HEK293 (cell line): ENCODE measurements at regions not wholly inside any gene's neighbourhood (a gene's known extent, or its start where the extent isn't known, plus 50 kb on each side); places are given as distances from the start of the nearest gene placed in this dataset.

ENCODE experiments used
- CTCF ChIA-PET: fragments of 350-600 bp; formaldehyde crosslinking; extraction: SDS; loops from one replicate; lab custom pipeline; 2021; ENCODE audit warnings: antibody characterized with exemption; lab: Yijun Ruan, JAX
- POLR2A ChIA-PET: fragments of 300-600 bp; formaldehyde crosslinking; extraction: SDS; loops from one replicate; lab custom pipeline; 2020; ENCODE audit warnings: antibody characterized with exemption, inconsistent platforms; lab: Yijun Ruan, JAX
- H3K27ac ChIP-seq: fragments of 200-500 bp; sonication (Bioruptor generic); 2 replicates; pipeline ENCODE4 v1.5.1; 2014; ENCODE audit warnings: low read depth, low read length, control low read depth, inconsistent platforms; ENCODE audit errors: extremely low read depth
- H3K36me3 ChIP-seq, 2 experiments: fragments of 200-500 bp in 1 of 2; sonication (Bioruptor generic) in 1 of 2; 1 replicate in 1 of 2; 2 replicates in 1 of 2; pipeline ENCODE4 v1.5.1; 2014 to 2017; ENCODE audit warnings: inconsistent platforms in 2 of 2, low read length in 2 of 2; ENCODE audit not compliant: control insufficient read depth in 2 of 2, insufficient read depth in 1 of 2
- H3K4me1 ChIP-seq: fragments of 200-500 bp; sonication (Bioruptor generic); 2 replicates; pipeline ENCODE4 v1.5.1; 2014; ENCODE audit warnings: mild to moderate bottlenecking, low read length, inconsistent platforms; ENCODE audit not compliant: control insufficient read depth, insufficient read depth
- H3K4me3 ChIP-seq: 2 replicates; pipeline ENCODE4 v1.5.1; 2011; ENCODE audit warnings: low read depth, mild to moderate bottlenecking, control low read depth, low read length, moderate library complexity
- H3K9me3 ChIP-seq: fragments of 200-500 bp; sonication (Bioruptor generic); 2 replicates; pipeline ENCODE4 v1.5.1; 2014; ENCODE audit warnings: low read depth, low read length, inconsistent platforms; ENCODE audit not compliant: control insufficient read depth, insufficient read depth
- ATF2 ChIP-seq: fragments of 450-650 bp; formaldehyde crosslinking; IDR thresholded peaks from 2 replicates; pipeline ENCODE4 v1.5.1; 2016; ENCODE audit warnings: missing biosample characterization, missing genetic modification characterization, low read depth
- BCL11A ChIP-seq: fragments of 450-650 bp; formaldehyde crosslinking; IDR thresholded peaks from 2 replicates; pipeline ENCODE4 v1.5.1; 2016; ENCODE audit warnings: low read depth, missing biosample characterization, missing genetic modification characterization
- CTCF ChIP-seq: fragments of 450-650 bp; formaldehyde crosslinking; IDR thresholded peaks from 2 replicates; pipeline ENCODE4 v1.5.1; 2016; ENCODE audit warnings: missing biosample characterization, missing genetic modification characterization
- GLI4 ChIP-seq: fragments of 450-650 bp; formaldehyde crosslinking; IDR thresholded peaks from 2 replicates; pipeline ENCODE4 v1.5.1; 2016; ENCODE audit warnings: missing biosample characterization, missing genetic modification characterization
- INSM2 ChIP-seq: fragments of 450-650 bp; formaldehyde crosslinking; IDR thresholded peaks from 2 replicates; pipeline ENCODE4 v1.5.1; 2016; ENCODE audit warnings: missing biosample characterization, missing genetic modification characterization
- MZF1 ChIP-seq: fragments of 450-650 bp; formaldehyde crosslinking; IDR thresholded peaks from 2 replicates; pipeline ENCODE4 v1.5.1; 2017; ENCODE audit warnings: missing biosample characterization, missing genetic modification characterization, borderline replicate concordance
- OVOL3 ChIP-seq: fragments of 450-650 bp; formaldehyde crosslinking; IDR thresholded peaks from 2 replicates; pipeline ENCODE4 v1.5.1; 2016; ENCODE audit warnings: missing biosample characterization, missing genetic modification characterization
- PBX3 ChIP-seq: sonication (generic); formaldehyde crosslinking; IDR thresholded peaks from 2 replicates; pipeline ENCODE4 v1.8.1; 2022; ENCODE audit warnings: mild to moderate bottlenecking, moderate library complexity, missing genetic modification reagents
- REST ChIP-seq: fragments of 450-650 bp; formaldehyde crosslinking; IDR thresholded peaks from 2 replicates; pipeline ENCODE4 v1.5.1; 2016; ENCODE audit warnings: missing biosample characterization, missing genetic modification characterization
- SP7 ChIP-seq: fragments of 450-650 bp; formaldehyde crosslinking; IDR thresholded peaks from 2 replicates; pipeline ENCODE4 v1.5.1; 2016; ENCODE audit warnings: missing biosample characterization, missing genetic modification characterization
- WT1 ChIP-seq: fragments of 450-650 bp; formaldehyde crosslinking; IDR thresholded peaks from 2 replicates; pipeline ENCODE4 v1.5.1; 2016; ENCODE audit warnings: missing biosample characterization, missing genetic modification characterization
- ZBTB20 ChIP-seq: fragments of 450-650 bp; formaldehyde crosslinking; IDR thresholded peaks from 2 replicates; pipeline ENCODE4 v1.5.1; 2016; ENCODE audit warnings: missing biosample characterization, missing genetic modification characterization
- ZBTB49 ChIP-seq: fragments of 450-650 bp; formaldehyde crosslinking; IDR thresholded peaks from 2 replicates; pipeline ENCODE4 v1.5.1; 2016; ENCODE audit warnings: missing biosample characterization, missing genetic modification characterization, low read depth
- ZFHX2 ChIP-seq: fragments of 450-650 bp; formaldehyde crosslinking; conservative IDR thresholded peaks from 2 replicates; pipeline ENCODE4 v1.5.1; 2016; ENCODE audit warnings: missing biosample characterization, missing genetic modification characterization
- ZNF132 ChIP-seq: fragments of 450-650 bp; formaldehyde crosslinking; IDR thresholded peaks from 2 replicates; pipeline ENCODE4 v1.5.1; 2017; ENCODE audit warnings: missing biosample characterization, missing genetic modification characterization, borderline replicate concordance
- ZNF155 ChIP-seq: fragments of 450-650 bp; formaldehyde crosslinking; IDR thresholded peaks from 2 replicates; pipeline ENCODE4 v1.5.1; 2016; ENCODE audit warnings: missing biosample characterization, missing genetic modification characterization
- ZNF211 ChIP-seq: fragments of 450-650 bp; formaldehyde crosslinking; IDR thresholded peaks from 2 replicates; pipeline ENCODE4 v1.5.1; 2016; ENCODE audit warnings: low read depth, missing biosample characterization, missing genetic modification characterization
- ZNF214 ChIP-seq: fragments of 450-650 bp; formaldehyde crosslinking; IDR thresholded peaks from 2 replicates; pipeline ENCODE4 v1.5.1; 2017; ENCODE audit warnings: missing biosample characterization, mild to moderate bottlenecking, missing genetic modification characterization, borderline replicate concordance
- ZNF488 ChIP-seq: fragments of 450-650 bp; formaldehyde crosslinking; IDR thresholded peaks from 2 replicates; pipeline ENCODE4 v1.5.1; 2016; ENCODE audit warnings: missing biosample characterization, missing genetic modification characterization
- ZNF548 ChIP-seq: fragments of 450-650 bp; formaldehyde crosslinking; IDR thresholded peaks from 2 replicates; pipeline ENCODE4 v1.5.1; 2016; ENCODE audit warnings: missing biosample characterization, missing genetic modification characterization
- ZNF555 ChIP-seq: fragments of 450-650 bp; formaldehyde crosslinking; conservative IDR thresholded peaks from 2 replicates; pipeline ENCODE4 v1.5.1; 2017; ENCODE audit warnings: missing biosample characterization, mild to moderate bottlenecking, missing genetic modification characterization, inconsistent platforms
- ZXDB ChIP-seq: fragments of 450-650 bp; formaldehyde crosslinking; IDR thresholded peaks from 2 replicates; pipeline ENCODE4 v1.5.1; 2016; ENCODE audit warnings: missing biosample characterization, missing genetic modification characterization

- TF ChIP-seq ZNF548 (tag by site-specific recombination), result no peak
- no peak for TF ChIP-seq REST
- TF ChIP-seq ZNF555 (tag by site-specific recombination), result no peak
- TF ChIP-seq INSM2, result no peak
- TF ChIP-seq MZF1 (tag by site-specific recombination), result no peak
- TF ChIP-seq OVOL3 (tag by site-specific recombination), result no peak
- TF ChIP-seq WT1 (tag by site-specific recombination), result no peak
- no peak for TF ChIP-seq ZNF155 (tag by site-specific recombination)
- TF ChIP-seq, all 188 proteins: peak for 0
These were observed 76.0 kb upstream of the PELI1 start (continued) for GRCh38 chr2:64220265-64220664.

GRCh38 chr2:64220894-64221617, 76.8 kb upstream of the PELI1 start:
- no peak overlapping the region for H3K27ac ChIP-seq
- H3K36me3 ChIP-seq, result no peaks in the 10 kb centered on the region
- ChIA-PET POLR2A (no interaction called here), CTCF (no interaction called here)
- no peaks in the 10 kb centered on the region for H3K9me3 ChIP-seq
- H3K4me1 ChIP-seq, result no peaks in the 10 kb centered on the region
- no peak overlapping the region for H3K4me3 ChIP-seq
- no peak for TF ChIP-seq ZXDB (tag by site-specific recombination)
- no peak for TF ChIP-seq ZNF132 (tag by site-specific recombination)
- TF ChIP-seq CTCF (tag by site-specific recombination), result no peak
- TF ChIP-seq ZNF214 (tag by site-specific recombination), result no peak
- TF ChIP-seq BCL11A (tag by site-specific recombination), result no peak
- TF ChIP-seq ZNF211 (tag by site-specific recombination), result no peak
- no peak for TF ChIP-seq SP7 (tag by site-specific recombination)
- TF ChIP-seq ZBTB49, result no peak
- no peak for TF ChIP-seq ZNF155 (tag by site-specific recombination)
- TF ChIP-seq ZBTB20, result no peak
- TF ChIP-seq GLI4 (tag by site-specific recombination), result no peak
- TF ChIP-seq ATF2 (tag by site-specific recombination), result no peak
- TF ChIP-seq PBX3 (CRISPR knock-in tag), result no peak
- no peak for TF ChIP-seq ZFHX2 (tag by site-specific recombination)
- no peak for TF ChIP-seq ZNF488 (tag by site-specific recombination)
